Prostate gland (tissue), 2 donors: ENCODE measurements at regions not wholly inside any gene's neighbourhood (a gene's known extent, or its start where the extent isn't known, plus 50 kb on each side); places are given as distances from the start of the nearest gene placed in this dataset.

Source experiments
- CTCF ChIP-seq, 4 experiments: fragments of 200-600 bp in 2 of 4; fragments of 450-650 bp in 2 of 4; sonication (generic) in 2 of 4; IDR thresholded peaks; 1 replicate in 3 of 4; 2 replicates in 1 of 4; pipeline ENCODE4 v1.5.1; 2016 to 2019; ENCODE audit warnings: antibody characterized with exemption in 4 of 4, mild to moderate bottlenecking in 2 of 4, moderate library complexity in 2 of 4
- POLR2A ChIP-seq: fragments of 450-650 bp; IDR thresholded peaks from one replicate; pipeline ENCODE4 v1.6.1; 2016; ENCODE audit warnings: antibody characterized with exemption, mild to moderate bottlenecking
- POLR2AphosphoS5 ChIP-seq: sonication (generic); formaldehyde crosslinking; IDR thresholded peaks from one replicate; pipeline ENCODE4 v1.6.1; 2017; ENCODE audit warnings: antibody characterized with exemption

- TF ChIP-seq POLR2A (no peak), CTCF (IDR thresholded peaks at IDR 0.05) (no peak), POLR2AphosphoS5 (no peak)
These were observed 72.0 kb upstream of the NEUROD1 start for GRCh38 chr2:181752301-181752700.
